ENCODE measurements at regions not wholly inside any gene's neighbourhood (a gene's known extent, or its start where the extent isn't known, plus 50 kb on each side); places are given as distances from the start of the nearest gene placed in this dataset.
"Not testable (repeated sequence)": the region's sequence is repeated elsewhere in the genome, so short reads cannot be mapped to it uniquely, and the experiment has no call there.

DNA sequence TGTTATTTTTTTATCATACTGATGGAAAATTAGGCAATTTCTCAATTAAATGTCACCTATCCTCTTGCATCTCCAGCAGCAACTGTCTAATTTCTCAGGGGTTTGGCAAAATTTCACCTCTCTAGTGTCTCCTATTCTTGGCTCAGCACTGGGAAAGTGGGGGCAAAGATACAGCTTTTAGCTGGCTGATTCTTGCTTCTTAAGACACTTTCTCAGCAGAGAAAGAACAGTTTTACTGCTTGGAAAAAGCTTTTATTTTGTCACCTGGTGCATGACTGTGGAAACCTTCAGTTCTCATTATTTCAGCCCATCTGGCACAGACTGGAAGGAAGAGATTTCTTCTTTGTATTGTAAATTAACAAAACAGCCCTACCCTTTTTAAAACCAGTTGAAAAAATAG is 283.6 kb upstream of the SGCD start:
- no peak for DNase-seq (ENCODE audit: low read depth)

DNA sequence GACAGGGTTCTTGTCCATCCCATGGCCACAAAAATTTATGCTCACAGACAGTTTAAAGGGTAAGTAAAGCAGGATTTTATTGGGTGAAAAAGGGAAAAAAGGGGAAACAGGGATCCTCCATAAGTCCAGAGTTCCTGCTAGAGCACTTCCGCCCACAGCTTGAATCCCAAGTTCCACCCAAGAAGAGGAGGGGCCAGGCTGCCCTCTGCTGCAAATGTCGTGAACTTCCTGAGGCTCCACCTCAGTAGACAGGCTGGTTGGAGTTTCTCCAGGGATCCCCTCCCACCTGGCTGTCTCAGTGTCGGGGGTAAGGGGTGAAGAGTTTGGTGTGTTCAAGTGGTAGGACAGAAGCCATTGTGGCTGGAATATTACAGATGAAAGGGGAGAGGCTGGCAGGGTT is 275.0 kb upstream of the SGCD start:
- DNase-seq (ENCODE audit: low read depth) = no peak

DNA sequence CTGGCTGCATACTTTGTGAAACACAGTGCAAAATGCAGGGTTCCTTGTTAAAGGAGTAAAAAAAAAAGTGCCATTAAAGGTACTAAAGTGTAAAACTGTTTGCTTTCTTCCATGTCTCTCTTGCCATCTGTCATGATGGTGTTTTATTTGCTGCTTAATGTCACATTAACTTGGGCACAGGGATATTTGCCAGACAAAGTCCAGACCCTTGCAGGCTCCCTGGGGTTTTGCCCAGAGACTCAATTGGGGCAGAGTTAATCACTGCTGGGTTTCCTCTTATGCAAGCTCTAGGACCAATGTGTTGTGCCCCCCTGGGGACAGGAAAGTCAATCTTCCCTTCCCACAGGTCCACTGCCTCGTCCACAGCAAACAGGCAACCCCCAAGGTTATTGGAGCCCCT is 274.3 kb upstream of the SGCD start:
- DNase-seq (ENCODE audit: low read depth) = no peak

DNA sequence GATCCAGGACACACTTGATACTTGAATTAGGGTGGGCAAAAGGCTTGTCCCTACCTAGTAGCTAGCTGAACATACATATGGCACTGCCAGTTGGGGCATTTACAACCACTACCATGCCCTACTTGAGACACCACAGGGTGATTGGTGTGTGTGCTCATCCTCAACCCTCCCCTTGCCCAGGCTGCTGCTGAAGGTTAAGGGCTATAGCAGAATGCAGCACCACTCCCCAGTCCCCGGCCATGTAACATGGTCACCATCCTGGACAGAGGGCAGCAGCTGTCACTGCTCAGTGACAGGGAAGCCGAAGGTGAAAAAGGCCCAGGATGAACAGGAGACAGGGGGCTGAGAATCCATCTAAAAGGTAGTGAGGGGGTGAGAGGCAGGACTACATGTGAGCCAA is 273.9 kb upstream of the SGCD start:
- no peak for DNase-seq (ENCODE audit: low read depth)

DNA sequence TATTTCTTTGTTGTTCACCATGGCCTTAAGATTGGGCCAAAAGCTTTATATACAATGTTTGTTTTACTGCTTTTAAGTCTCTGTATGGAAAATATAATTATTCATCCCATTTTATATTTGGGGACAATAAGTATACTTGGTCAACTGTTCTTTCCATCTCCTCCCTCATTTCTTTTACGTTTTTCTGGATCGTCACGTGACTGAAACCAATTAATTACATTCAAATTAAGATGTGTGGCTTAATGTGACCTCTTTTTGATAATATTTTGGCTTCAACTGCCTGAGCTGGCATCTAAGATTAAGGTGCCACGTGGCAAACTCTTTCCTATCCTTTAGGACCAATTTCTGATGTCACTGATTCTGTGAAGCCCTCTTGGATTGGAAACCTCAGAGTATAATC is 250.1 kb upstream of the SGCD start:
- DNase-seq (ENCODE audit: low read depth) = no peak

DNA sequence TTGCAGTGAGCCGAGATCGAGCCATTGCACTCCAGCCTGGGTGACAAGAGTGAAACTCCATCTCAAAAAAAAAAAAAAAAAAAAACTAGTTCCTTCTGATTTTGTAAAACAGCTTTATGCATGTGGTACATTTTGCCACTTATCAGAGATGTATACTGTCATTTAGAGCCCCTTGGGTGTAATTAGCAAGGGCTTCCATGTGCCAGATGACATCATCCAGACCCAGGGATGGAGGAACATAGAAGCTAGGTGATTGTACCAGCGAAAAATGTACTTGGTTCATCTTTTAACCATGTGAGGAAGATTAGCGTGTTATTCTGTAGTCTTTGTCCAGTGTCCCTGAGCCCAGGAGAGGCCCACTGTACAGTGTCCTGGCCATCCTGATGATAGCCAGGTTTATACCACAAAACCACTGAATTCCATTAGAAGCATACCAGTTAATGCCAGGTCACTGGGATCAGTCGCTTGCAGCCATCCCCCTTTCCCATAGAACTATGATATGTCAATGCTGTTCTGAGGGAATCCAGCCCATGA is 239.3 kb upstream of the SGCD start:
- no peak for DNase-seq (ENCODE audit: low read depth)

DNA sequence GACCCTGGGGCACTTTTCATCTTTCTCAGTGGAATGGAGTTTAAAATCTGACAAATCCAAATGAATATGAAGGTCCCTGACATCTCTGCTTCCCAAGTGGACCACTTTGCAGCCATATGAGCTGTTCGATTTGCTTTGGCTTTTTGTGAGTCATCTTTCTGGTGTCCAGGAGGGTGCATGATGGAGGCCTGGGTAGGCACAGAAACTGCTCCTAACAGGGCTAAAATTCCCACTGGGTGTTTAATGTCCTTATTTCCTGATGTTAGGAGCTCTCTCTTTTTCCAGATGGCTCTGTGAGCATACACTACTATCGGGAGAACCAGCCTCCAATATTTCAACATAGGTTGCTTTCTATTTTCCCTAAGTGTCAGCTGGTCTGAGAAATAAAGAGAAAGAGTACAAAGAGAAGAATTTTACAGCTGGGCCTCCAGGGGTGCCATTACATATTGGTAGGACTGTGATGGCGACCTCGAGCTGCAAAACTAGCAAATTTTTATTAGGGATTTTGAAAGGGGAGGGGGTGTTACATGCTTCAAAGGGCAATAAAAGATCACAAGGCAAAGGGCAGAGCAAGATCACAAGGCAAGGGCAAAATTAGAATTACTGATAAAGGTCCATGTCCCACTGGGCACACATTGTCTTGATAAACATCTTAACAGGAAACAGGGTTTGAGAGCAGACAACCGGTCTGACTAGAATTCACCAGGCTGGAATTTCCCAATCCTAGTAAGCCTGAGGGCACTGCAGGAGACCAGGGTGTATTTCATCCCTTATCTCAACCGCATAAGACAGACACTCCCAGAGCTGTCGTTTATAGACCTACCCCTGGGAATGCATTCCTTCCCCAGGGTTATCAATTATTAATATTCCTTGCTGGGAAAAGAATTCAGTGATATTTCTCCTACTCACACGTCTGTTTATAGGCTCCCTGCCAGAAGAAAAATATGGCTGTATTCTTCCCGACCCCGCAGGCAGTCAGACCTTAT is 236.7 kb upstream of the SGCD start:
- DNase-seq (ENCODE audit: low read depth) = not testable (repeated sequence)

DNA sequence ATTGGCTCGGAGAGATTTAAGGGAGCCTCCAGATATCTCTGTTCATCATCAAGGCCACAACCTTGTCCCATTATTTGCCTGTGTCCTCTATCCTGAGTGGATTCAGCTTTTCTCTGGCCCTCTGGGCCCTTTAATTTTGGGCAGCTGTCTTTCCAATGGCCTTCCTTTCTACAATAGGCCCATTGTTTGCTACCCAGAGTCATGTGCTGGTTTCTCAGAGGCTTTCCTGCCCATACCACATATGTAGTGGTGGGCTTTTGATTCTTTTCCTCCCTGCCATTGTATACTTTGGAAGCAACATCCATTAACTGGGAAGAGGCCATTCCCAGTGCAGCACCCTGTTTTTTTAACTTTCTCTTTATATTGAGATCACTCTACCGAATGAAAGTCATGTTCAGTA is 233.9 kb upstream of the SGCD start:
- no peak for DNase-seq (ENCODE audit: low read depth)

DNA sequence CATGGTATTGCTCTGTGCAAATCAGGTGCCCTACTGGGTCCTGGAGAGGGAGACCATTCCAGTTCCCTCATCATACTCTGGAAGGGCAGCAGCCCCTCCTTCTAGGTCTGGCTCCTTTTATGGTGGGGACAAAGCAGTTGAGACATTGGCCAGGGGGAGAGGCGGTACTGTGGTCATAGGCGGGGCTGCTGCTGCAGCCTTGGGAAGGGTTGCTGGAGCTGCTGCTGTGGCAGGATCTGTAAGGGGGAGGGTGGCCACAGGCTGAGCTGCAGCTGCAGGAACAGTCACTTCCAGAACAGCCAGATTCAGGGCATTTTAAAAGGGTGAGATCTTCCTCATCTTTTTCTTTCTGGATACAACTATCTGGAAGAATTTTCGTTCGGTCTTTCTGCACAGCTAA is 233.0 kb upstream of the SGCD start:
- no peak for DNase-seq (ENCODE audit: low read depth)

DNA sequence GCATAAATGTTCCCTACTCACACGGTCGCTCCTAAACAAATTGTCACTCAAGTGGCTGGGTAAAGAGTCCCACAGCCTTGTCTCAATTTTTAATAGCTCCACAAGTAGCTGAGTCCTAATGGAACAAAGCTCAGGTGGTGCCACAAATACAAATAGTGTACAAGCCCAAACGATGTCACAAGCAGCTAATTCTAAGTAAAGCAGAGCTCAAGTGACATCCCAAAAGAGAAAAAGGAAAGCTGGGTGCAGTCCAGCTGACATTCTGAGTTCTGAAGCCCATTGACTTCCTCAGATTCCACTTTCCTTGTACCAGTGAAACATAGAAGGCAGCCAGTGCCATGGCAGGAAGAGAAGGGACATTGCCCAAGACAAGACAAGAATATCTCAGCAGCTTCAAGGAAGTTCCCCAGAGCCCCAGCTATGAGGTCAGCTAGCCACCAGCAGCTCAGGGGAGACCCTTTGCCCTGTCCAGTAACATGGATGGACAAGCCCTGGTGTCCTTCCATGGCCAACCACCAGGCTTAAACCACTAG is 231.2 kb upstream of the SGCD start:
- DNase-seq (ENCODE audit: low read depth) = no peak

DNA sequence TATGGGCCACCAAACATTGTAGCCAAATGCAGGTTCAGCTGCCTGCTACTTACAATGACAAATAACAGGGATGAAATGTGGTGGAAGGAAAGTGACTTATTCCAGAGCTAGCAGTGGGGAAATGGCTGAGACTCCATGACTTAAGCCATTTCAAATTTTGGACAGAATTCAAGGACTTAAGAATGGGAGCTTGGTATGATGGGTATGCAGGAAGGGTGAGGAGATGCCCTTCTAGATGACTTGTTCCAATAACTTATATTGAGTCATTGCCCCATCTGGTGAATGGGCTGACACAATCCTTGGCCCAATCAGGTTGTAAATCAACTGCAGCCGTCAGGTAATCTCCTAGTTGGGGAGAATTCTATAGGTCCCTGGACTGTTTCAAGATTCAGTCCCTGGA is 230.7 kb upstream of the SGCD start:
- DNase-seq (ENCODE audit: low read depth) = no peak

DNA sequence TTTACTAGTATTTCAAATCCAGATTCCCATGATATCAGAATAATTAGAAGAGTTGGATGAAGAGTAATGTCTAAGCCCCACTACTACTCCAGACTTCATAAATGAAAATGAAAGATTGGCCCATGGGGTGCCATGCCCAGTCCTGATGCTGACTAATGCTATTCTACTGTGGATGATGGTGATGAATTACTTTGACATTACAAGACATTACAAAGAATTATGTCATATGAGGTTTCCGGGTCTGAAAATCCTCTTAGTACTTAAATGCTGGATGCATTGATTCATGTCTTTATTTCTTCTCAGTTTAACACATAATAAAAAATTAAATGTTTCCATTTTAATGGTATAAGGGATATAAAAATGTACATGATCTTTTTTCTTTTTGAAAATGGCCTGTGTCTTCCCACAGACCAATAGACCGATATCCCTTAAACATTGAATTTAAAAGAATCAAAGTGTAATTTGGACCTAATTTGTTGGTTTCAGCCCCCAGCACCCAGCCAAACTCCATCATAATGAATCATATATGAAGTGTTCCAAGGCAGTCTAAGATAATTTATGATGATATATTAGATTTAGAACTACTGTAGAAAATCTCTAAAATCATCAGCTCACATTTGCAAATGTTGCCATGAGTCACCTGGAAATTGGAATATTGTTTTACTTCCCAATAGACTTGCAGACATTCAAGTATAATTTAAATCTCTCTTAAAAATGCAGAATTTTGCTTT is 223.6 kb upstream of the SGCD start:
- DNase-seq (ENCODE audit: low read depth) = no peak

DNA sequence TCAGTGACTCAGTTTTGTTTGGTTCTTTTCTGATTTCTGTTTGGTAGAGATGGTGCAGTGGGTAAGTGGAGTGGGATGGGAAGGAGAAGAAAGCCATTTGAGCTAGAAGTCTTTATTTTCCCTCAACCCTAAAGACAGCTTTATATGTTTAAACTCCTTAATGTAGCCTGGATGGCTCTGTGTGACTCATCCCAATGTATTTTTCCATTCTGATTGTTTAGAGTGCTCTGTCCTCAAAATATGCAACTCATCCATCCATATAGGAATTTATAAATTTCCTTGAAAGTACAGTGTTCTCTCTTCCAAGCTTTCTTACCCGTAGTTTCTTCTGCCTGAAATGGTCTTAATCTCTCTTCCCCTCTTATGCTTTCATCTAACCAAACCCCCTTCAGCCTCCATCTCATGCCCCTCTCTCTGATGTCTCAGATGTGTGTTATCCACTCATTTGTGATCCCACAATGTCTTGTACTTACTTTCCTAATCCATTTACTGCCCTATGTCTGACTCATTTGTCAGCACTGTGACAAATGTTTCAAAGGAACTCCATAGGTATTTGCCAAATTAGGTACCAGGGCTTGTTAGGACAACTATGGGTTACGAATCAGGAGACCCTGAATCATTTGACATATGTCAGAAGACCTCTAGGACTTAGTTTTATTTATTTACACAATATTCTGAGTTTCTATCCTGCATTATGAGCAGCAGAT is 217.5 kb upstream of the SGCD start:
- DNase-seq (ENCODE audit: low read depth) = no peak

DNA sequence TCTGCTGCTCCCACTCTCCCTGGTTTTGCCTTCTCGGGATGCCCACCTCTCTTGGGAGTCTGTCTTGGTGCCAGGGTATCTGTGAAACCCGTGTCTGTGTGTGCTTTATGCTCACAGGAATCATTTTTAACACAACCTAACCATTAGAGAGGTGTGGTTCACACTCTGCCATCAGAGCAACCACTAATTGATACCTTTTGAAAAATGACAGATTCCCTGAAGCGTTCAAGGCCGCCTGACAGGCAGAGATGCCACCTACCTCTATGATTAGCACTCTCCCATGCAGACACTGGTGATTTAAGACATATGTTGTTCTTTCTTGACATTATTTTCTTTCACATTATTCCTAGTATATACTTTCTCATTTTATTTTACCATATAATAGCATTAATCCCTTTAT is 207.3 kb upstream of the SGCD start:
- no peak for DNase-seq (ENCODE audit: low read depth)

DNA sequence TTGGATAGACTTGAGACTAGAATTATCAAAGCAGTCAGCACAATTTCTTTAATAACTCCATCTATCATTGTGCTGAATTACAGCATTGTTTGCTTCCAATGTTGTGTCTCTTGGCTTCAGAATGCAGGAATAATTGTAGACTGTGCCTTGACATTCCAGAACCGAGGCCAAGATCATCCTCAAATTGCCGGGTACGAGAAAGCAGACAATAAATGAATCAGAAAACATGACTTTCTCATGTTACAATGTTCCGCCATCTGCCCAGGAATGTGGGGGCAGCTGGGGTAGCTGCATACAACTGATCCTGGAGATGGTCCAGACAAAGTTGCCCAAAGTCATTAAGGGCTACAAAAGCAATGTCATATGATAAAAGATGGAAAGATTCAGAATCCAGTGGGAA is 206.2 kb upstream of the SGCD start:
- peak; percentile 13 for DNase-seq (ENCODE audit: low read depth)

DNA sequence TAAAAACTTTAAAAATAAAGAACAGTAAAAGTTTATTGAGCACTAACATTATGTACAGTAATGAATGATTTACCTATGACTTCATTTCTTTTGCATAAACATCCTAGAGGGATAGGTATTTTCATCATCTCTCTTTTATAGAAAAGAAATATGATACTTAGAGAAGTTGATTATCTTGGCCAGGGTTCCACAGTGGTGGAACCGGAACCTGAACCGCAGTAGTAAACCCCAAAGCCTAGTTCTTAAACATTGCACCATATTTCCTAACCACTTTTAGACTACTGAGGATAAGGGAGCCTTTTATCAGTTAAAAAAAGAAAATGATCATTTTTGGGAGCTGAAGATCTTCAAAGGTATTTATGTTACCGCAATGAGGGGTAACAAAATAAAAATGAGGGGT is 205.7 kb upstream of the SGCD start:
- no peak for DNase-seq (ENCODE audit: low read depth)

DNA sequence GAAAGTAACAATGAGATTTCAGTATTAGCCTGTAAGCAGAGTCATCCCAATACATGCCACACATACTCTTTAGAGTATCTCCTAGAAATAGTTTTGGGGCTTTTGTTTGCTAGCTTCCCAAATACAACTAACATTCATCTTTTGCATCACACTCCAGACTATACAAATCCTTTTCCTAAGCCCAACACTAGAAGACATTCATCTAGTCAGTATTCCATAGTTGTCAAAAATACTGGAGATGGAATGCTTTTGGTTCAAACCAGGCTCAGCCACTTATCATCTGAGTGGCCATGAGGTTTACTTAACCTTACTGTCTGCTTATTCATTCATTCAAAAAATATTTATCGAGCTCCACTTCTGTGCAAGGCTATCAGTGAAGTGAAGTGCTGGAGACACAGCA is 205.1 kb upstream of the SGCD start:
- DNase-seq (ENCODE audit: low read depth) = no peak

DNA sequence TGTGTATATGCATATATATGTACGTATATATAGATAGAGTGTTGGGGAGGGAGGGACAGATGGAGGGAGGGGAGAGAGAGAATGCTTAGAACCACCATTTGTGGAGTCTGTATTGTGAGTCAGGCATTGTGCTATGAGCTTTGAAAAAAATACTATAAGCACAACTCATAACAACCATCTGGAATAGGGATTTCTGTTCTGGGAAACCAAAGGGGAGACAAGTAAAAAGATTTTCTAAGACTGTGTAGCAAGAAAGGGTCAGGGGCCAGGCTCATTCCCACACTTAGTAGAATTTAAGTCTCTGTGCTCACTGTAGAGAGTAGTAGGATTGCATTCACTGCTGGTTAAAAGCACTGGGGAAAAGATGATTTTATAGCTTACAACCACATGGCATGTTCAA is 202.3 kb upstream of the SGCD start:
- DNase-seq (ENCODE audit: low read depth) = no peak

DNA sequence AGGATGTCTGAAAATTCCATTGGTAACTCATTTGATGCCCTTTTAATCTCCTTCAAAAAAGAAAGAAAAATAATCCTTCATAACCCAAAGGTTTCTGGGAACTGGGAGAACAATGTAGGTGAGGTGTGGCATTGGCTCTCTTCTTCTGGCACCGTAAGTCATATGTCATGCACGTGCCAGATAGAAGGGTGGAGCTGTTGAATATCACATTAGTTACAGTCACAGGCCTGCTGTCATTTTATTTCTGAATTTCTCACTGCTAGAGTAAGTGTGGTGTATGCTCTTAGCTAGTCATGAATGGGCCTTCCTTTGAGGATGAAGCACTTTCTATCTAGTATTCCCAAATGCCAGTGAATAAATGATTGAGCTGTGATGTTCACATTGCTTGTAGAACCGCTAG is 201.8 kb upstream of the SGCD start:
- no peak for DNase-seq (ENCODE audit: low read depth)

DNA sequence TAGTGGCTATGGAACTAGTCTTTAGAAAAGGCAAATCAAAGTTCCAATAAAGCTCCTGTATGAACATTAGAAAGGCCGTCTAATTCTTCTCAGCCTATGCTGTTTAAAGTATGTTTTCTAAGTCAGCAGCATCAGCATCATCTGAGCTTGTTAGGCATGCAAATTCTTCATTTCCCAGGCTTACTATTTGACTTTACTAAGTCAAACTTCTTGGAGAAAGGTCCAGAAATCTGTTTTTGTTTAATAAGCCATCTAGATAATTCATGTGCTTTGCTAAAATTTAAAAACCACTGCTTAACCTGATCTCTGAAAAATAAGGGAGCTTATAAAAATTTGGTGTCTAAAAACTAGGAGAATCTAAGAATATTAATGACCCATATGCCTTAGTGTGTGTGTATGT is 200.2 kb upstream of the SGCD start:
- peak; percentile 14 for DNase-seq (ENCODE audit: low read depth)

DNA sequence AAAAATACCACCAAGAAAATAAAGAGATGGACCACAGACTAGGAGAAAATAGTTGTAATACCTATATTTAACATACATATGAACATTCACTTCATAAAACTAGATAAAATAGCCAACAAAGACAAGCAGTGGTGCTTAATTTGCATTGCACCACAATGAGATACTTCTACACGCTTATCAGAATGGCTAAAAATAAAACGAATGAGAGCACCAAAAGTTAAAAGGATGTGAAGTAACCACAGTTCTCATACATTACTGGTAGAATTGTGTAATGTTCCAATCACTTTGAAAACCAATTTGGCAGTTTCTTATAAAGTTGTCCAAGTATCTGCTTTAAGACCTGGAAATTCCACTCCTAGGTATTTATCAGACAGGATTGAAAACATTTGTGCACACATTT is 198.9 kb upstream of the SGCD start:
- DNase-seq (ENCODE audit: low read depth) = no peak

DNA sequence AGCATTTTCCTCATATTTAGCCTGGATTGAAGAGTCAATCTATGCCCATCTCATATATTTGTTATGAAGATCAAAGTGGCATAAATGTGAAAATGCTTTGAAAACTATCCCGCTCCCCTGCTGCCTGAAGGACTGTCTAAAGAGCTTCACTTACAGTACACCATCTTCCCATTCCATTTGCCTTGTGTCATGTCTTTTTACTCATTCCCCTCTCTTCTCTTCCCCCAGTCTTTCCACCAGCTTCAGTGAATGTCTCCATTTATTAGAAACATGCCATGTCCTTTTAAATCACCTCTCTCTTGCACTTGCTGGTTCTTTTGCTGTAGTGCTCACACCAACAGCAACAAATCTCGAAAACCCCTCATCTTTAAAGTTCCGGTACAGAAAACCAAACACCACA is 192.7 kb upstream of the SGCD start:
- no peak for DNase-seq (ENCODE audit: low read depth)
